ENCODE measurements at regions not wholly inside any gene's neighbourhood (a gene's known extent, or its start where the extent isn't known, plus 50 kb on each side); places are given as distances from the start of the nearest gene placed in this dataset.

GRCh38 chr3:20776286-20776685, 590.3 kb upstream of the SGO1 start:
- no peak for DNase-seq (ENCODE audit: extremely low spot score, unreplicated experiment)
- H3K27me3 Mint-ChIP-seq: no peaks in the 10 kb centered on the region
- no peaks in the 10 kb centered on the region for H3K4me1 Mint-ChIP-seq (ENCODE audit: unreplicated experiment)
- TF ChIP-seq CTCF (conservative IDR thresholded peaks at IDR 0.05): no peak
- peaks cover 5% of the 10 kb centered on the region for H3K9me3 Mint-ChIP-seq
- no peak overlapping the region for H3K4me3 Mint-ChIP-seq
- H3K36me3 Mint-ChIP-seq: no peaks in the 10 kb centered on the region
- no peak overlapping the region for H3K27ac Mint-ChIP-seq

DNA sequence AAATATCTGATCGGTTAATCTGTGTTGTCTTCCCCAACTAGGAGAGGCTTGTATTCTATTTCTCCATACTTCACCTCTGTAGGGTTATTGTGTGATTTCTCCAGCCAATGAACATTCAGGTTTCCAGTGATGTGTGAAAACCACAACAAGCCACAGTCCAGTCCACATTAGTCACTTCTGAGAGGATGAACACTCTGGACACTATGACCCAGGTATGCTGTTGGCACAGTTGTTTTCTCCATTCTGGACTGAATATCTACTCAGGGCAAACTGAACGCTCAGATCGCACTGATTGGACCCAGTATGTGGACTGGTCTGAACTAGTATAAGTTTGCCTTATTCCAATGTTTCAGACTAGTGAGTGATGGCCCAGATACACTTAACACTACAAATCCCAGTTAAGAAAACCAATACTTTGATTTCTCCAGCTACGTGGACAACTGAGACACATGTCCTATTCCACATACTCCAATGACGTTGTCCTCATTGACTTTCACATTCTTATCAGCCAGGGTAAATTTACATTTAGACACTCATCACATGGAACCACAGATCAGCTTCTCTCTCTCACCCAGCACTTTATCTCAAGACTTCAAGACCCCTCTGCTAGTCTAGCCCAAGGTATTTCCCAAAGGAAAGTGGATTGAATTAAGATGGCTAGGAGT, 587.4 kb upstream of the SGO1 start:
- H3K4me3 Mint-ChIP-seq: no peak overlapping the region
- no peaks in the 10 kb centered on the region for H3K27me3 Mint-ChIP-seq
- H3K27ac Mint-ChIP-seq: no peak overlapping the region
- no peak for DNase-seq (ENCODE audit: extremely low spot score, unreplicated experiment)
- TF ChIP-seq CTCF (conservative IDR thresholded peaks at IDR 0.05): no peak
- H3K36me3 Mint-ChIP-seq: no peaks in the 10 kb centered on the region
- peaks cover 3% of the 10 kb centered on the region for H3K9me3 Mint-ChIP-seq
- H3K4me1 Mint-ChIP-seq (ENCODE audit: unreplicated experiment): no peaks in the 10 kb centered on the region

DNA sequence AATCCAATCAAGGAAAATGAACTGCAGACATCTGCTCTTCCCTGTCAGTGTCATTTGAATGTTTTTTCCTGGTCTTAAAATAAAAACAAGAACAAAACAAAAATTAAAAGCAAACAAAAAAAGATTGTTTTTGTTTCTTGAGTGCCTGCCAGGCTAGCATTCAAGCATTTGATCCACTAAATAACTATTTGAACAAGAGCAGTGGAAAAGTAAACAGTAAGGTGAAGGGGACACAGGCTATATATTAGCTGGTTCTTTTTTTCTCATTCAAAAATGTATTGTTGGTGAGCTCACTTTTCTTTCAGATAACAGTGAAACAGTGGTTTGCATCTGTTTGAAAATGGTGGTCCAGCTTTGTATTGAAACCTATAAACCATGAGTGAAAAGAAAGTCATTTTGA, 586.9 kb upstream of the SGO1 start:
- no peaks in the 10 kb centered on the region for H3K36me3 Mint-ChIP-seq

DNA sequence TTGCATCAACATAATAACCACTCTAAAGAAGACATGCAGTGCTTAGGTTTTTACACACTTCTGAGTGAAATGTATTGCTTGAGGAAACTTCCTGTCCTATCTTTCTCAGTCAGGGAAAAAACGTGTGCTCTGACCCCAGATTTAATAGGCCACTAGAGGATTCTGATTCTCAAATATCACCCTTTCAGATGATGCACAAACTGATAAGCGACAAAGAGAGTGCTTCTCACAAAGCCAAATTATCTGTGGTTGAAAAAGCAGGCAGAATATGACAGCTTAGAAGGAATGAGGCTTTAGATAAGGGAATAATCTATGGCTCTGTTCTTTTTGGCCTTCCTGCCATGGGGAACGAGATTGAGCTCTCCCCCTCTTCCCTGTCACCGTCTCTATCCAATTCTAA, 583.4 kb upstream of the SGO1 start:
- no peaks in the 10 kb centered on the region for H3K36me3 Mint-ChIP-seq

More for the DNA sequence above, 586.9 kb upstream of the SGO1 start:
- TF ChIP-seq CTCF (conservative IDR thresholded peaks at IDR 0.05): no peak
- no peak overlapping the region for H3K27ac Mint-ChIP-seq
- no peak overlapping the region for H3K4me3 Mint-ChIP-seq
- no peaks in the 10 kb centered on the region for H3K4me1 Mint-ChIP-seq (ENCODE audit: unreplicated experiment)
- no peaks in the 10 kb centered on the region for H3K27me3 Mint-ChIP-seq
- DNase-seq (ENCODE audit: extremely low spot score, unreplicated experiment): no peak
- H3K9me3 Mint-ChIP-seq: peaks cover 4% of the 10 kb centered on the region

DNA sequence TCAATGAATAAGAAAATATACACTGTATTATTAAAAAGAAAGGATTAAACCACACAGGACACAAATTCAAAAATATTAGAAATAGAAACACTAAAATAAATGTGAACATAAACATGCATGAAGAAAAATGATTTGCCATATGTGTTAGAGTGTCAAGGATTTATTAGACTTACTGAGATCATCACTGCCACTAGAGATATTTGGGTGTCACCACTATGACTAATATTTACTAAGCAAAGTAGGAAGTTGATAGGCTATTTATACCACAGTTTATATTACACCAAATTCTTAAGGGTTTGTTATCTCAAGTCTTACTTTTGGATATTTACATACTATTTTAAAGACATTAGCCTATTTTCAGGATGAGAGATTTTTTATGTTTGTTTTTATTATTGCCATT, 575.0 kb upstream of the SGO1 start:
- no peaks in the 10 kb centered on the region for H3K9me3 Mint-ChIP-seq
- no peak overlapping the region for H3K27ac Mint-ChIP-seq
- no peaks in the 10 kb centered on the region for H3K36me3 Mint-ChIP-seq
- no peak for TF ChIP-seq CTCF (conservative IDR thresholded peaks at IDR 0.05)
- H3K4me3 Mint-ChIP-seq: no peak overlapping the region
- no peaks in the 10 kb centered on the region for H3K4me1 Mint-ChIP-seq (ENCODE audit: unreplicated experiment)
- H3K27me3 Mint-ChIP-seq: no peaks in the 10 kb centered on the region
- DNase-seq (ENCODE audit: extremely low spot score, unreplicated experiment): no peak

More for the DNA sequence above, 583.4 kb upstream of the SGO1 start:
- no peak for TF ChIP-seq CTCF (conservative IDR thresholded peaks at IDR 0.05)
- no peak overlapping the region for H3K4me3 Mint-ChIP-seq
- H3K4me1 Mint-ChIP-seq (ENCODE audit: unreplicated experiment): no peaks in the 10 kb centered on the region
- DNase-seq (ENCODE audit: extremely low spot score, unreplicated experiment): no peak
- no peaks in the 10 kb centered on the region for H3K27me3 Mint-ChIP-seq
- H3K27ac Mint-ChIP-seq: no peak overlapping the region
- H3K9me3 Mint-ChIP-seq: peaks cover 4% of the 10 kb centered on the region

- TF ChIP-seq CTCF (conservative IDR thresholded peaks at IDR 0.05): no peak
- Mint-ChIP-seq H3K27me3 (no peaks in the 10 kb centered on the region), H3K27ac (no peak overlapping the region), H3K36me3 (no peaks in the 10 kb centered on the region), H3K4me1 (ENCODE audit: unreplicated experiment) (no peaks in the 10 kb centered on the region), H3K4me3 (no peak overlapping the region), H3K9me3 (no peaks in the 10 kb centered on the region)
- DNase-seq (ENCODE audit: extremely low spot score, unreplicated experiment): no peak
Observed at GRCh38 chr3:20752416-20752815, 566.4 kb upstream of the SGO1 start.
